ENCODE measurements at regions not wholly inside any gene's neighbourhood (a gene's known extent, or its start where the extent isn't known, plus 50 kb on each side); places are given as distances from the start of the nearest gene placed in this dataset.
A peak's percentile ranks its signal among the peaks of the same experiment; 100 is the strongest.

GRCh38 chr4:38313999-38314561 is 349.9 kb upstream of the KLF3 start (continued):
- TF ChIP-seq ARID5B (CRISPR knock-in tag; IDR thresholded peaks at IDR 0.05) (peak; percentile 51; the same call in 1 of the 2 replicates), TRIM22 (IDR thresholded peaks at IDR 0.05) (no peak)

- BruUV-seq (replicated peaks), result no TSS peak
- no peak overlapping the region for H3K4me3 ChIP-seq (replicated peaks in 1 of 3; ENCODE audit: insufficient read depth in 1 of 3, low read depth in 2 of 3, low read length in 3 of 3)
- peaks cover 45% of the 10 kb centered on the region for H3K4me1 ChIP-seq (ENCODE audit: insufficient read depth, low read length)
- no peak overlapping the region for H3K9ac ChIP-seq (ENCODE audit: insufficient read depth, low read depth, low read length)
- no peaks in the 10 kb centered on the region for H3K9me3 ChIP-seq (ENCODE audit: low read length)
- ATAC-seq (no peak; the same call in 2 of the 3 replicates), DNase-seq (ENCODE audit: low spot score) (peak; percentile 18), FAIRE-seq (no peak)
- 13% methylated on average over 5 of the region's 5 CpGs for WGBS (ENCODE audit: low lambda C conversion rate)
- H3K27me3 ChIP-seq (ENCODE audit: control insufficient read depth in 1 of 2, insufficient read depth in 2 of 2, low read length in 2 of 2), result no peaks in the 10 kb centered on the region
- ChIA-PET CTCF (ENCODE audit: low intra/inter-chr PET ratio, low total read pairs) (no interaction called here), POLR2A (interaction anchor here (1.5 kb wide), 1 partner anchor 135 kb away, joined by 3 read pairs; no protein-coding TSS in a partner anchor)
- no peak overlapping the region for H3K27ac ChIP-seq (ENCODE audit: extremely low read length, insufficient read depth, low read length)
- H2AFZ ChIP-seq (ENCODE audit: low read length), result no peak overlapping the region
- intact Hi-C loops (cut with micrococcal nuclease; ENCODE audit: unreplicated experiment) (no loop called here), in situ Hi-C loops (cut with HindIII; ENCODE audit: extremely low pct_ligation_motif_present, low pct_unique_long_range_greater_than_20kb) (loop anchor here (5.0 to 25.0 kb wide), 3 partner anchors 132 to 358 kb away; no protein-coding TSS in a partner anchor)
- H3K4me2 ChIP-seq (ENCODE audit: low read depth, low read length), result no peak overlapping the region; the same call in none of the 2 replicates
- no peaks in the 10 kb centered on the region for H3K79me2 ChIP-seq (ENCODE audit: insufficient read depth, low read length)
- H3K36me3 ChIP-seq (replicated peaks in 1 of 2; ENCODE audit: control insufficient read depth in 1 of 2, insufficient read depth in 2 of 2, low read length in 2 of 2), result no peaks in the 10 kb centered on the region
- H4K20me1 ChIP-seq (ENCODE audit: insufficient read depth, low read length), result no peaks in the 10 kb centered on the region
- TF ChIP-seq SOX13 (IDR thresholded peaks at IDR 0.05) (no peak), SOX13 (CRISPR knock-in tag; conservative IDR thresholded peaks at IDR 0.05 in 1 of 2, IDR thresholded peaks at IDR 0.05 in 1 of 2) (0 out of 4 replicates have a peak, but pooled peaks of 1 of the 2 experiments have one; percentile 5), THAP7 (CRISPR knock-in tag; IDR thresholded peaks at IDR 0.05) (no peak), ZNF564 (CRISPR knock-in tag; IDR thresholded peaks at IDR 0.05) (no peak), GTF2F1 (IDR thresholded peaks at IDR 0.05; ENCODE audit: low read length) (no peak), FOXK1 (CRISPR knock-in tag; IDR thresholded peaks at IDR 0.05; ENCODE audit: borderline replicate concordance, low read depth) (no peak), SALL1 (CRISPR knock-in tag; IDR thresholded peaks at IDR 0.05) (peak; percentile 45; the same call in 1 of the 2 replicates), CTCF (CRISPR knock-in tag; IDR thresholded peaks at IDR 0.05) (peak; percentile 10; the same call in 1 of the 2 replicates), CREBL2 (CRISPR knock-in tag; IDR thresholded peaks at IDR 0.05; ENCODE audit: borderline replicate concordance) (no peak)
Observed at GRCh38 chr4:38314663-38315062, 349.3 kb upstream of the KLF3 start.
